Osteocyte (in vitro differentiated cells): ENCODE measurements at regions not wholly inside any gene's neighbourhood (a gene's known extent, or its start where the extent isn't known, plus 50 kb on each side); places are given as distances from the start of the nearest gene placed in this dataset.

Experiments used
- DNase-seq: peaks from one replicate; pipeline ENCODE4 v3.0.0; 2021; ENCODE audit warnings: mixed read lengths; ENCODE audit not compliant: unreplicated experiment; ENCODE audit errors: extremely low spot score
- H3K27ac Mint-ChIP-seq: one replicate; pipeline ENCODE4 v1.8.0; 2021; ENCODE audit warnings: mild to moderate bottlenecking, mixed read lengths; ENCODE audit not compliant: unreplicated experiment
- H3K27me3 Mint-ChIP-seq: one replicate; pipeline ENCODE4 v1.8.0; 2021; ENCODE audit warnings: mixed read lengths; ENCODE audit not compliant: unreplicated experiment
- H3K36me3 Mint-ChIP-seq: one replicate; pipeline ENCODE4 v1.8.0; 2021; ENCODE audit warnings: mixed read lengths; ENCODE audit not compliant: unreplicated experiment
- H3K4me1 Mint-ChIP-seq: one replicate; pipeline ENCODE4 v1.8.0; 2021; ENCODE audit warnings: mixed read lengths; ENCODE audit not compliant: unreplicated experiment
- H3K4me3 Mint-ChIP-seq: one replicate; pipeline ENCODE4 v1.8.0; 2021; ENCODE audit warnings: mild to moderate bottlenecking, moderate library complexity, mixed read lengths; ENCODE audit not compliant: unreplicated experiment
- H3K9me3 Mint-ChIP-seq: one replicate; pipeline ENCODE4 v1.8.0; 2021; ENCODE audit warnings: mixed read lengths; ENCODE audit not compliant: unreplicated experiment
- CTCF ChIP-seq: fragments of 200-600 bp; sonication (generic); IDR thresholded peaks from 2 replicates; pipeline ENCODE4 v1.5.0; 2021; ENCODE audit warnings: antibody characterized with exemption, mild to moderate bottlenecking, moderate library complexity

- H3K36me3 Mint-ChIP-seq: no peaks in the 10 kb centered on the region
- H3K9me3 Mint-ChIP-seq: peaks cover 3% of the 10 kb centered on the region
- H3K4me3 Mint-ChIP-seq: no peak overlapping the region
- no peak for TF ChIP-seq CTCF
- peaks cover 7% of the 10 kb centered on the region for H3K4me1 Mint-ChIP-seq
- peak overlapping the region; percentile 4 for H3K27ac Mint-ChIP-seq
- H3K27me3 Mint-ChIP-seq: no peaks in the 10 kb centered on the region
- no peak for DNase-seq
These were observed 377.9 kb downstream of the LTN1 start for GRCh38 chr21:28614791-28615190.

DNA sequence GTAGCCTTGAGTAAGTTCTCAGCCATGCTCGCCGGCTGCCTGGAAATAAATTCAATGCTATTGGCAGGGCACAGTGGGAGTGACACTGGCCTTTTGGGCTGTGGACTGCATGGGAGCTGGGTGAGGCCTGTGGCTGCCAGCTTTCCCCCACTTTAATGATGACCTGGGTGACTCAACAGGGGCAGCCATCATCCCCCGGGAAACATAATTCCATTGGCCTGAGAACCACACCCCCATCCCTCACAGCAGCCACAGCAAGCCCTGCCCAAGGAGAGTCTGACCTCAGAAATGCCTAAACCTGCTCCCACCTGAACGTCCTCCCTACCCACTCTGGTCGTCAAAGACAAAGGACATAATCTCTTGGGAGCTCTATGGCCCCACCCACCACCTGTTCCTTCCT, 384.0 kb downstream of the LTN1 start:
- Mint-ChIP-seq H3K4me3 (no peak overlapping the region), H3K4me1 (no peaks in the 10 kb centered on the region), H3K9me3 (peaks cover 11% of the 10 kb centered on the region), H3K27ac (no peak overlapping the region), H3K36me3 (no peaks in the 10 kb centered on the region), H3K27me3 (no peaks in the 10 kb centered on the region)
- no peak for TF ChIP-seq CTCF
- DNase-seq: no peak

DNA sequence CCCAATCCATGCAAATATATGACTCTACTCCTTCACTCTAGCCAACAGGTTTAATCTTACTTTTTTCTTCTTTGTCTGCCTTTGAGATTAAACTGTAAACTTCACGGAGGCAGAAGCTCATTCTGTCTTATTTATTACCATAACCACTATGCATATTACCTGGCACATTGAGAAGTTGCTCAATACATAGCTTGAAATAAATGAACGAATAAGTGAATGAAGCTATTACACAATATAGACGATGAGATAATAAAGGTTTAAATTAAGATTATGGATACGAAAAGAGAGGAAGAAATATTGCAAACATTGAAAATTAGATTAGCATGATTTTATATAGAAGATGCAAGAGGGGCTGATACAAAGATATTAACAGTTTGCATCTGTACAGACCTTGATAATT, 385.1 kb downstream of the LTN1 start:
- Mint-ChIP-seq H3K4me3 (no peak overlapping the region), H3K4me1 (no peaks in the 10 kb centered on the region), H3K27ac (no peak overlapping the region), H3K27me3 (no peaks in the 10 kb centered on the region), H3K9me3 (peaks cover 11% of the 10 kb centered on the region), H3K36me3 (no peaks in the 10 kb centered on the region)
- no peak for TF ChIP-seq CTCF
- no peak for DNase-seq

DNA sequence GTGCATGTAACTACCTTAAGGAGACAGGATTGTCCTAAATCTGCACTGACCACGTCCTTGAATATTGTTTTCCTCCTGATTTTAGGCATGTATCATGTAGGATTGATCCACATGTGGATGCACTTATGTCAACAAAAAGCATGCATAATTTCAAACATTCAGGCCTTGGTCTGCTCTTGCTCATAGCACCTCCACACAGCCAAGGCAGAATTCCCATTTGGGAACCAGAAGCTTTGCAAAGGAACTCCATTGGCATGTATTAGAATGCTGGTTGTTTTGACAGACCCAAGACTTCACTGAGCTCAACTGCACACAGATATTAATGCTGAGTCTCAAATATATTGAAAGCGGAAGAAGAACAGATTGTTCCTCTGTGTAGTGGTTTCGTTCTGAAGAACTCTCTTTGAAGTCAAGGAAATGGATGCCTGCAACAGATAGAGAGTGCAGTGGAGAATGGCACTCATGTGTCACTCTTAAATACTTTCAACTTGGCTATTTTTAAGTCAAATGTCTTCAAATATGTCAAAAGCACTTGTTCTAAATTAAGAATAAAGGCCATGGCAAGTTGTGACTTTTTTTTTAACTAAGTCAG, 387.6 kb downstream of the LTN1 start:
- Mint-ChIP-seq H3K9me3 (peaks cover 21% of the 10 kb centered on the region), H3K36me3 (no peaks in the 10 kb centered on the region), H3K4me1 (no peaks in the 10 kb centered on the region), H3K27ac (no peak overlapping the region), H3K4me3 (no peak overlapping the region), H3K27me3 (no peaks in the 10 kb centered on the region)
- DNase-seq: no peak
- TF ChIP-seq CTCF: no peak

DNA sequence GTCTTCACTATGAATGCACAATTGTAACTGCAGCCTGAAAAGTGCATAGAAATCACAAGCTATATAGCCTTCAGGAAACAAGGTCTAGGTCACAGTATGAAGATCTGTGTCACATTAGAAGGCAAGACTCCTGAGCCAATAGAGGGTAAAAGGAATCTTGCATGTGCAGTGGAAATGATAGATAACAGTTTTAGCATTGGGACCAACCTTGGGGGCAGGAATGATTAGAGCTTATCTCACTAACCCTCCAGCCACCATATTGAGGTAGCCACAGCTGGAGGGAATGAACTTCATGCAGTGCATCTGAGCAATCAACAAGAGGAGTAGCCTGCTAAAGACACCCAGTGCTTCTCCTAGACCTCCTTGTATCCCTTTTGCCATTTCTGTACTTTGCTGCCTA, 390.1 kb downstream of the LTN1 start:
- DNase-seq: no peak
- Mint-ChIP-seq H3K4me1 (no peaks in the 10 kb centered on the region), H3K27me3 (no peaks in the 10 kb centered on the region), H3K27ac (no peak overlapping the region), H3K4me3 (no peak overlapping the region), H3K9me3 (peaks cover 17% of the 10 kb centered on the region), H3K36me3 (no peaks in the 10 kb centered on the region)
- no peak for TF ChIP-seq CTCF
